ENCODE measurements at regions not wholly inside any gene's neighbourhood (a gene's known extent, or its start where the extent isn't known, plus 50 kb on each side); places are given as distances from the start of the nearest gene placed in this dataset.

DNA sequence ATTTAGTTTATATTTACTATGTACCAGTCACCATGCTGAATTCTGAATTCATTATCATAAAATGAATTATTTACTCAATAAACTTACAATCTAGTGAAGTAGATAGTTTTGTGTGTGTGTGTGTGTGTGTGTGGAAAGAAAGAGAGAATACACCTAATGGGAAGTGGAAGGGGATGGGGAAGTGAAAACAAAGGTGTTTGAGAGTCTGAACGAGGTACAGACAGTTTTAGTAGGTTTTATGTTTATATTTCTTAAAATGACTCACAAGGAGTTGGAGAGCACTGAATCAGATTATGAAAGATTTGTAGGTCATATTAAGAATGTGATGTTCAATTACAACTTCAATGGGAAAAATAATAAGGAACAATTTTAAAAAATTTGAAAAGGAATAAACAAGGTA is 1753.0 kb downstream of the SLITRK1 start:
- Histone ChIP-seq H3K9me3 (ENCODE audit: severe bottlenecking) (no peaks in the 10 kb centered on the region), H3K36me3 (ENCODE audit: low read depth) (no peaks in the 10 kb centered on the region), H3K27ac (ENCODE audit: poor library complexity, severe bottlenecking) (no peak overlapping the region), H3K4me1 (ENCODE audit: insufficient read depth, poor library complexity, severe bottlenecking) (no peaks in the 10 kb centered on the region), H3K4me3 (ENCODE audit: severe bottlenecking) (no peak overlapping the region), H3K27me3 (ENCODE audit: insufficient read depth, poor library complexity, severe bottlenecking) (no peaks in the 10 kb centered on the region)
- no peak for TF ChIP-seq CTCF (IDR thresholded peaks at IDR 0.05; ENCODE audit: poor library complexity, severe bottlenecking)
- ATAC-seq (ENCODE audit: low read depth) (no peak), DNase-seq (ENCODE audit: low spot score) (no peak)

- H3K27ac ChIP-seq (ENCODE audit: poor library complexity, severe bottlenecking), result no peak overlapping the region
- no peak for ATAC-seq (ENCODE audit: low read depth)
- no peaks in the 10 kb centered on the region for H3K4me1 ChIP-seq (ENCODE audit: insufficient read depth, poor library complexity, severe bottlenecking)
- DNase-seq (ENCODE audit: low spot score), result no peak
- TF ChIP-seq CTCF (IDR thresholded peaks at IDR 0.05; ENCODE audit: poor library complexity, severe bottlenecking), result no peak
- no peaks in the 10 kb centered on the region for H3K36me3 ChIP-seq (ENCODE audit: low read depth)
- no peak overlapping the region for H3K4me3 ChIP-seq (ENCODE audit: severe bottlenecking)
- H3K9me3 ChIP-seq (ENCODE audit: severe bottlenecking), result no peaks in the 10 kb centered on the region
- H3K27me3 ChIP-seq (ENCODE audit: insufficient read depth, poor library complexity, severe bottlenecking), result no peaks in the 10 kb centered on the region
Observed at GRCh38 chr13:82118589-82118988, 1763.7 kb downstream of the SLITRK1 start.

DNA sequence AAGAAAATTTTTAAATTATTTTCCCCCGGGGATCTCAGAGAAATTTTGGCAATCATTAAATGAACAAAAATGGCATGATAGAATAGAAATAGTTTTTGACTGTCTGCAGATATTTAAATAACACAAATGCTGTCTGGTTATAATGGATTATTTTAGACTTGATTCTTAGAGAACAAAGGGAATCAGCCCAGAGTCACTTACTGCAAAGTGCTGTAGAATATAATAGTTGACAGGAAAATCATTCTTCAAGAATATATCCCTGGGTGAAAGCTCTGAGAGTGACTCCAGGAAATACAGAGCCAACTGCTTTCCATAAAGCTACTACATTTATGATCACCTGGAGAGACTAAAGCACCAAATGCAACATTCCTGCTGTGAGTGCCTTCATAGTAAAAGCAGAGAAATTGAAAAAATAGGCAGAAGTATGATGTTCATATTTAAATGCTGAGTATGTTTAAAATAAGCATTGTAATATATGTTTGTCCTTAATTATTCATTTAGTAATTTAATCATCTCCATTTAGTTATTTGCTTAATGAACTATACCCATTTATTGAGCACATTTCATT is 1765.8 kb downstream of the SLITRK1 start:
- H3K36me3 ChIP-seq (ENCODE audit: low read depth), result no peaks in the 10 kb centered on the region
- DNase-seq (ENCODE audit: low spot score) (no peak), ATAC-seq (ENCODE audit: low read depth) (no peak)
- TF ChIP-seq CTCF (IDR thresholded peaks at IDR 0.05; ENCODE audit: poor library complexity, severe bottlenecking), result no peak
- no peaks in the 10 kb centered on the region for H3K4me1 ChIP-seq (ENCODE audit: insufficient read depth, poor library complexity, severe bottlenecking)
- no peaks in the 10 kb centered on the region for H3K9me3 ChIP-seq (ENCODE audit: severe bottlenecking)
- no peaks in the 10 kb centered on the region for H3K27me3 ChIP-seq (ENCODE audit: insufficient read depth, poor library complexity, severe bottlenecking)
- H3K27ac ChIP-seq (ENCODE audit: poor library complexity, severe bottlenecking), result no peak overlapping the region
- H3K4me3 ChIP-seq (ENCODE audit: severe bottlenecking), result no peak overlapping the region

GRCh38 chr13:82115391-82115790 is 1766.9 kb downstream of the SLITRK1 start:
- H3K4me1 ChIP-seq (ENCODE audit: insufficient read depth, poor library complexity, severe bottlenecking), result no peaks in the 10 kb centered on the region
- no peak for ATAC-seq (ENCODE audit: low read depth)
- H3K9me3 ChIP-seq (ENCODE audit: severe bottlenecking), result no peaks in the 10 kb centered on the region
- no peak overlapping the region for H3K4me3 ChIP-seq (ENCODE audit: severe bottlenecking)
- no peak for TF ChIP-seq CTCF (IDR thresholded peaks at IDR 0.05; ENCODE audit: poor library complexity, severe bottlenecking)
- H3K27me3 ChIP-seq (ENCODE audit: insufficient read depth, poor library complexity, severe bottlenecking), result no peaks in the 10 kb centered on the region
- H3K27ac ChIP-seq (ENCODE audit: poor library complexity, severe bottlenecking), result no peak overlapping the region
- no peak for DNase-seq (ENCODE audit: low spot score)
- H3K36me3 ChIP-seq (ENCODE audit: low read depth), result no peaks in the 10 kb centered on the region

- H3K27me3 ChIP-seq (ENCODE audit: insufficient read depth, poor library complexity, severe bottlenecking), result no peaks in the 10 kb centered on the region
- no peak overlapping the region for H3K27ac ChIP-seq (ENCODE audit: poor library complexity, severe bottlenecking)
- ATAC-seq (ENCODE audit: low read depth) (no peak), DNase-seq (ENCODE audit: low spot score) (no peak)
- TF ChIP-seq CTCF (IDR thresholded peaks at IDR 0.05; ENCODE audit: poor library complexity, severe bottlenecking), result no peak
- no peaks in the 10 kb centered on the region for H3K9me3 ChIP-seq (ENCODE audit: severe bottlenecking)
- no peak overlapping the region for H3K4me3 ChIP-seq (ENCODE audit: severe bottlenecking)
- H3K36me3 ChIP-seq (ENCODE audit: low read depth), result no peaks in the 10 kb centered on the region
- no peaks in the 10 kb centered on the region for H3K4me1 ChIP-seq (ENCODE audit: insufficient read depth, poor library complexity, severe bottlenecking)
Observed at GRCh38 chr13:82096256-82096655, 1755.3 kb upstream of the SPRY2 start.
